ENCODE measurements at regions not wholly inside any gene's neighbourhood (a gene's known extent, or its start where the extent isn't known, plus 50 kb on each side); places are given as distances from the start of the nearest gene placed in this dataset.
"Not testable (repeated sequence)": the region's sequence is repeated elsewhere in the genome, so short reads cannot be mapped to it uniquely, and the experiment has no call there.

DNA sequence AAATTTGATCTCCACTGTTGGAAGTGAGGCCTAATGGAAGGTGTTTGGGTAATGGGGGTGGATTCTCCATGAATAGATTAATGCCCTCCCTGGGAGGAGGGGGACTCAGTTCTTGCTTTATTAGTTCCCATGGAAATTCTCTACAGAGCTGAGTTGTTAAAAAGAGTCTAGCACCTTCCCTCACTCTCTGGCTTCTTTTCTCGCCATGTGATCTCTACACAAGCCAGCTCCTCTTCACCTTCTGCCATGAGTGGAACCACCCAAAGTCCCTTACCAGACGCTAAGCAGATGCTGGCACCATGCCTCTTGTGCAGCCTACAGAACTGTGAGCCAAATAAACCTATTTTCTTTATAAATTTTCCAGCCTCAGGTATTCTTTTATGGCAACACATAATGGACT lies 465.8 kb upstream of the ANO5 start:
- DNase-seq, result no peak

DNA sequence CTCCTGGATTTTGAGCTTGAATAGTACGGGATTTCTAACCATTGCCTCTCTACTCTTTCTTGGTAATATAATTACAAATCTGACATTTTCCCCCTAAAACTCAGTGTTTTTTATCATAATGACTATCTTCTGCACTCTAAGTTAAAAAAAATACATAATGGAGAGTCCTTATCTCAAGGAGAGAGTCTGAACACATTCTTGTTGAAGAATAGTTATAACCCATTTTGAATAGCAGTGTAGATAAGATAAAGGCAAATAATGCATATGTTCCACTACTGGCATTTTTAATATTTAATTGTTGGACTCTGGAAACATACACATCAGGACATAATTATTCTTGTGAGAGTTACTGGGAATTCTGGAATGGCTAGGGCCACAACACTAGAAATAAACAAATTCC lies 456.5 kb upstream of the ANO5 start:
- no peak for DNase-seq

DNA sequence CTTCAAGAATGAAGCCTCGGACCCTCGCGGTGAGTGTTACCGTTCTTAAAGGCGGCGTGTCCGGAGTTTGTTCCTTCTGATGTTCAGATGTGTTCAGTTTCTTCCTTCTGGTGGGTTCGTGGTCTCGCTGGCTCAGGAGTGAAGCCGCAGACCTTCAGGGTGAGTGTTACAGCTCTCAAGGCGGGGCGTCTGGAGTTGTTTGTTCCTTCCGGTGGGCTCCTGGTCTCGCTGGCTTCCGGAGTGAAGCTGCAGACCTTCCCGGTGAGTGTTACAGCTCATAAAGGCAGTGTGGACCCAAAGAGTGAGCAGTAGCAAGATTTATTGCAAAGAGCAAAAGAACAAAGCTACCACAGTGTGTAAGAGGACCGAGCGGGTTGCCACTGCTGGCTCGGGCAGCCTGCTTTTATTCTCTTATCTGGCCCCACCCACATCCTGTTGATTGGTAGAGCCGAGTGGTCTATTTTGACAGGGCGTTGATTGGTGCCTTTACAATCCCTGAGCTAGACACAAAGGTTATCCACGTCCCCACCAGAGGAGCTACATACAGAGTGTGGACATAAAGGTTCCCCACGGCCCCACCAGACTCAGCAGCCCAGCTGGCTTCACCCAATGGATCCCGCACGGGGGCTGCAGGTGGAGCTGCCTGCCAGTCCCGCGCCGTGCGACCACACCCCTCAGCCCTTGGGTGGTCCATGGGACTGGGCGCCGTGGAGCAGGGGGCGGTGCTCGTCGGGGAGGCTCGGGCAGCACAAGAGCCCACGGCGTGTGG lies 440.2 kb upstream of the ANO5 start:
- peak; percentile 23 for DNase-seq

DNA sequence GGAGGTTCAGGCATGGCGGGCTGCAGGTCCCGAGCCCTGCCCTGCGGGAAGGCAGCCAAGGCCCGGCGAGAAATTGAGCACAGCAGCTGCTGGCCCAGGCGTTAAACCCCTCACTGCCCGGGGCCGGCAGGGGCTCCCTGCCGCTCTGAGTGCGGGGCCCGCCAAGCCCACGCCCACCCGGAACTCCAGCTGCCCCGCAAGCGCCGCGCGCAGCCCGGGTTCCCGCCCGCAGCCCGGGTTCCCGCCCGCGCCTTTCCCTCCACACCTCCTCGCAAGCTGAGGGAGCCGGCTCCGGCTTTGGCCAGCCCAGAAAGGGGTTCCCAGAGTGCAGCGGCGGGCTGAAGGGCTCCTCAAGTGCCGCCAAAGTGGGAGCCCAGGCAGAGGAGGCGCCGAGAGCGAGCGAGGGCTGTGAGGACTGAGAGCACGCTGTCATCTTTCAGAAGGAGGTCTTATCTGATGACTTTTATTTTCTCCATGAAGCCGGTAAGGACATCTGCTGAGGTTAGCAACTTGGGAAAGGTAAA lies 439.6 kb upstream of the ANO5 start:
- not testable (repeated sequence) for DNase-seq

DNA sequence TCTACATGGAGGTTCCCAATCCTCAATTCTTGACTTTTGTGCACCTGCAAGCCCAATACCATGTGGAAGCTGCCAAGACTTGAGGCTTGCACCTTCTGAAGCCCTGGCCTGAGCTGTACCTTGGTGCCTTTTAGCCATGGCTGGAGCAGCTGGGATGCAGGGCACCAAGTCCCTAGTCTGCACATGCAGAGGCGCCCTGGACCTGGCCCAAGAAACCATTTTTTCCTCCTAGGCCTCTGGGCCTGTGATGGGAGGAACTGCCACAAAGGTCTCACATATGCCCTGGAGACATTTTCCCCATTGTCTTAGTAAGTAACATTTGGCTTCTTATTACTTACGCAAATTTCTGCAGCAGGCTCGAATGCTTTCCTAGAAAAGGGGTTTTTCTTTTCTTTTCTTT lies 431.9 kb upstream of the ANO5 start:
- DNase-seq, result no peak

DNA sequence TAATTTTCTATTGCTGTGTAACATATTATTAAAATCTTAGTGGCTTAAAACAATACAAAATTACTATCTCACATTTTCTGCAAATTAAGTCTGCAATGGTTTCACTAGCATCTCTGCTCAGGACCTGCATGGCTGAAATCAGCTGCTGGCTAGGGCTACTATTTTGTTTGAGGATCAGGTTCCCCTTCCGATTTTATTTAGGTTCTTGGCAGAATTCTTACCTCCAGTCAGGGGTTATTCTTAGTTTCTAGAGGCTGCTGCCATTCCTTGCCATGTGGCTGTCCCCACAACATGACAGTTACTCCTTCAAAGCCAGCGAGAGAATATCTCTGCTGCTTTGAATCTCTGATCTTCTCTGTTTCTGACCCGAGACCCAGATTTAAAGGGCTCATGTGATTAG lies 424.5 kb upstream of the ANO5 start:
- DNase-seq, result no peak

DNA sequence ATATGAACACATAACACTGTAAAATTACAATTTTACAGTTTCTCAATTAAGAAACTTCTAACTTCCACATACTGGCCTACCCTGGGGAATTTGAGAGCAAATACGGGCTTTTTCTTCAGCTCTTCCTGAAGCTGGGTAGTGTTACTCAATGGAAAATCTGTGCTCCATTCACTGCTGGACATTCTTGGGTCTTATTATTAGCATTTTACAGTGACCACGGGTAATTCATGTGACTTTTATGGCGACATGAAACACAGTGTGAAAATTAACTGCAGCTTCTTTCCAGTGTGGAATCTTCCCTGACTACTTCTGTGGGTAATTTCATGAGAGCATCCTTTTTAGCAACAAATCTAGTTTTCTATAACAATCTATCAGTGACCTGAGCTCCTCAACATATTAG lies 423.7 kb upstream of the ANO5 start:
- DNase-seq, result no peak

DNA sequence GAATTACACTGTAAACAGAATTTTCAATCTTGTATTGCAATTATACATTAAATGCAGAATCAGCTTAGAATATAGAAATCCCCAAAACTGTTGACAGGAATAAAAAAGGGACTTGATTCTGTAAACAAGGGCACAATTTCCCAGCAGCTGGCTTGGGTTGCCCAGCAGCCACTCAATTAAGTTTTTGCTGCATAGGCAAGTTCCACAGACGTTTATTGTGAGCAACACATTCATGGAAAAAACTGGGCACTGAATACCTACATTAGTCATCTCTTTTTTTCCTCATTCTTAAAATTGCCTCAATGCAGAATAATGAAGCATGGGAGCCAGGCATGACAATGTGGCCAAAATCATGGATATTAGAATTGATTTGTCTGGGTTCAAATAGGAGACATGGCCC lies 421.8 kb upstream of the ANO5 start:
- DNase-seq, result no peak

DNA sequence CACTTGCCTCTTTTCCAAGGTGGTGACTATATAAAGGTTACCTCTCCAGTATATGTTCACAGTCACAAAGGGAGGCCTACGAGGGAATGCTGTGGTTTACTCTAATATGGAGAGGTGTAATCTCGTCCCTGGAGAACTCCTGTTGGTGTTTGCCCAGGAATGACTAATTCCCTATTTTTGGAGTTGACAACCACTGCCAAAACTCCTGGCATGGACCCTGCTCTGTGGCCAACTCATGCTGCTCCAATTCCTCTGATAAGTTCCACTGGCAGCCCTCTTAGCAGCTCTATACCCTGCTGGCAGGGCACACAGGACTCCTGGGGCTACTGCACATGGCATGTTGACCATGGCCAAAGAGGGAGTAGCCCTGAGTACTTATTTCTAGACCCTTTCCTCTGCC lies 418.7 kb upstream of the ANO5 start:
- no peak for DNase-seq

DNA sequence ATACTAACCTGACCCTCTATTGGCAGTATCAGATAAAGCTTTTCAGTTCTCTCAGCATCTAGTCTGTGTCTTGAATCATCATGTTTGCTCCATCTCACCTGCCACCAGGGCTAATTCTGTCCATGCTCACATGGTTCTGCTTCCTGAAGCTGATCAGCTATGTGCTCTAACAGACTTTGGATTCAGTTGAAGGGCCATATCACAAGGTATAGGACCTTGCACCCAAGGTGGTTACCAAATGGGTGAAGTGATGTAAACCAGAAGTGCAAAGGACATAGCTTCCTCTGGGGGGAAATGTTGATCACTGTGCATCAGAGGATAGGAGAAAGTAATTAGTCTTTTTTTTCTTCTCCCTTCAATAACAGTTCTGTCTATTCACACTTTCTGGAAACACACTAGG lies 417.0 kb upstream of the ANO5 start:
- DNase-seq, result no peak

DNA sequence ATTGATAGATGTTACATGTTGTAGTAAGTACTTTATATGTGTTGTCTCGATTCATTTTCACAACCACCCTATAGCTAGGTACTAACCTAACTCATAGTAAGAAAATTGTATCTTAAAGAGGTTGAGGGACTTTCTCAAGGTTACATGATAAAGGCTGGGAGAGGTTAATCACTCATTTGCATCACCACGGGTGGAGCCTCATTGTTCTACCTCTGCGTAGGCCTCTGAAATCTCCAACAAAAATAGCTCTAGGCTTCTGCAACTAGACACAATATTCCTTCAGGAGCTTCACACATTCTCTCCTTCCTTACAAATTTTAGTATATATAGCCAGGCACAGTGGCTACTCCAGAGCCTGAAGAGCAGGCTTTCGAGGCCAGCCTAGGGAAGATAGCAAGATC lies 408.9 kb upstream of the ANO5 start:
- DNase-seq, result no peak

DNA sequence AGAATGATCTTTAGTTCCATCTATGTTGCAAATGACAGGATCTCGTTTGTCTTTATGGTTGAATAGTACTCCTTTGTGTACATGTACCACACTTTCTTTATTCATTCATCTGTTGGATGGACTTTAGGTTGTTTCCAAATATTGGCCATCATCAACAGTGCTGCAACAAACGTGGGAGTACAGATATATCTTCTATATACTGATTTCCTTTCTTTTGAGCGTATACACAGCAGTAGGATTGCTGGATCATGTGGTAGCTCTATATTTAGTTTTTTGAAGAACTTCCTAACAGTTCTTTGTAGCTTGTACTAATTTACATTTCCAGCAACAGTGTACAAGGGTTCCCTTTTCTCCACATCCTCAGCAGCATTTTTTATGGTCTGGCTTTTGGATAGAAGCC lies 407.5 kb upstream of the ANO5 start:
- no peak for DNase-seq

DNA sequence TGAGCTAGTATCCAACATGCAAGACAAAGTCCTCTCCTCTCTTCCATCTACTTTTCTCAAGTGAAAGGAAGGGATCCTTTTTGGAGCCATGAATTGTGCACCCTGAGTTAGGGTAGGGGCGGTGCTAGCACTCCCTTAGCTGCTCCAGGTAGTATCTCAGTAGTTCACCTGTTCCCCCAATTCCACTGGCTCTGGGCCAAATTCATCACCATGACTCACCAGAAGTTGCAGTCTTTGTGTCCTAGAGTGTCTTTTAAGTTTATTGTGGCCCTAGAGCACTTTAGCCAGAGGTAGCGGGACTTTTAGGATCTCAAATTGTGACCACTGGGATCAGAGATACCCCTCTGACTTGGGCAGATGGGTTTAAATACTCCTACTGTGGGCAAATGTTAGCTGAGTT lies 398.6 kb upstream of the ANO5 start:
- no peak for DNase-seq

DNA sequence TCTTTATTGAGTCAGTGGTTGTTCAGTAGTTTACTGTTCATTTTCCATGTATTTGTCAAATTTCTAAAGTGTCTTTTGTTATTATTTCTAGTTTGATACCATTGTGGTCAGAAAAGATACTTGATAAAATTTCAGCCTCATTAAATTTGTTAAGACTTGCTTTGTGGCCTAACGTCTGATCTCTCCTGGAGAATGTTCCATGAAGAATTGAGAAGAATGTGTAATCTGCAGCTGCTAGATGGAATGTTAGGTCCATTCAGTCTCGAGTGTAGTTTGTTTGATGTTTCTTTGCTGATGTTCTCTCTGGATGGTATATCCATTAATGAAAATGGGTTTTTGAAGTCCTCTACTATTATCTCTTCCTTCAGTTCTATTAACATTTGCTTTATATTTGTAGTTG lies 394.7 kb upstream of the ANO5 start:
- DNase-seq, result no peak

DNA sequence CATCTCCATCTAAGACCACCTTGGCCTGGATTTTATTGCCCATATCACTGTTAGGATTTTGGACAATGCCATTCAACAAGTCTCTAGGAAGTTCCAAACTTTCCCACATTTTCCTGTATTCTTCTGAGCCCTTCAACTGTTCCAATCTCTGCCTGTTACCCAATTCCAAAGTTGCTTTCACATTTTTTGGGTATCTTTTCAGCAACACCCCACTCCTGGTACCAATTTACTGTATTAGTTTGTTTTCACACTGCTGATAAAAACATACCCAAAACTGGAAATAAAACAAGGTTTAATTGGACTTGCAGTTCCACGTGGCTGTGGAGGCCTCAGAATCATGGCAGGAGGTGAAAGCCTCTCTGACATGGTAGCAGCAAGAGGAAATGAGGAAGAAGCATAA lies 388.4 kb upstream of the ANO5 start:
- DNase-seq, result not testable (repeated sequence)

DNA sequence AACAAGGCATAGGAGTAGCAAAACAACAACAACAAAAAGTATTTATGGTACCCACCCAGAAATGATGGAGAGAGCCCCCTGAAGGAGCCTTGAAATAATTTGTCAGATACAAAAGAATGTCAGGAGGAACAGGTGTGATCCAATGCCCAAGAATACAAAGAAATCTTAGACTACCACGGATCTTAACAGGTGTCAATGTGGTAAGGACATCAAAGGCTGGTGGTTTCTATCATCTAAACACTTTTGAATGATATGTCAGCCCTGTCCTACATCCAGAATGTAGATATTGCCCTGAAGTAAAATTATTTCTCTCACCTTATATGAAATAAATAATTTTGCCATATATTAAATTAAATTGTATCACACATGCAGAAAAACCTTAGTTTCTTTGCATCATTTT lies 386.4 kb upstream of the ANO5 start:
- no peak for DNase-seq

DNA sequence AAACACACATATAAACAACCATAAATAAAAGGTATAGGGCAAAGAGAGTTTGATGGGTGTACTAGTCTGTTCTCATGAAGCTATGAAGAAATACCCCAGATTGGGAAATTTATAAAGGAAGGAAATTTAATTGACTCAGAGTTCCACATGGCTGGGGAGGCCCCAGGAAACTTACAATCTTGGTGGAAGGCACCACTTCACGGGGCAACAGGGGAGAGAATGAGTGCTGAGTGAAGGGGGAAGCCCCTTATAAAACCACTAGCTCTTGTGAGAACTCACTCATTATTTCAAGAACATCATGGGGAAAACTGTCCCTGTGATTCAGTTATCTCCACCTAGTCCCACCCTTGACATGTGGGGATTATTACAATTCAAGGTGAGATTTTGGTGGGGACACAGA lies 385.9 kb upstream of the ANO5 start:
- no peak for DNase-seq

DNA sequence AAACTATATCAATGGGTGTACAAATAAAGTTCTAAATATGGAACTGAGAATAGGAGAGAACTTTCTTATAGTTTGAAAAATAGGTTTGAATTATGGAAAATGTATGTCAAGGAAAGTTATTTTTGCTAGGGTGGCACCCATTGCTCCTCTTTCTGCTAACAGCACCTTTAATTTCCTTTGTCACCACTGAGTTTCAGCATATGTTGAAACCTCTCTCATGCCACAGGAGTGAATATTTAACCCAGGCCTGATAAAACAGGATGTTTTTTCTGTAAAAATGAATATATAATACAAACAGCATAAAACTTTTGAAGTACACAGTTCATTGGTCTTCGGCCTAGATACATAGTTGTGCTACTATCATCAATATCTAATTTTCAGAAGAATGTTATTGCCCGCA lies 385.5 kb upstream of the ANO5 start:
- no peak for DNase-seq

DNA sequence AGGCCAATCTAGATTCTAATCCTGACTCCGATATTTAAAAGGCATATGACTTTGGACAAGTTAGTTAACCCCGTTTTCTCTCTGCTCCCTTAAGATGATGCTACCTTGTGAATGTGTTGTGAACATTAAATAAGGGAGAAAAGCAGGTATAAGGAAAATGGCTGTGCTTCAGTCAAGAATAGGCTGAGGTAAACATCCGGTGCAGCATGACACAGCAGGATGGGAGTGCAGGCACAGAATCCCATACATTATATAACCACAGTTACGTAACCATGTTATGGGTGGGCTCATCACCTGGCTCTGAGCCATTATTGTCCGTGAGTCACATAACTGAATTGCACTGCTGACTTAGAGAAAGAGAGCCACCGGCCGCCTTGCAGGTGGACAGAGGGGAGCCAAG lies 382.2 kb upstream of the ANO5 start:
- DNase-seq, result no peak

DNA sequence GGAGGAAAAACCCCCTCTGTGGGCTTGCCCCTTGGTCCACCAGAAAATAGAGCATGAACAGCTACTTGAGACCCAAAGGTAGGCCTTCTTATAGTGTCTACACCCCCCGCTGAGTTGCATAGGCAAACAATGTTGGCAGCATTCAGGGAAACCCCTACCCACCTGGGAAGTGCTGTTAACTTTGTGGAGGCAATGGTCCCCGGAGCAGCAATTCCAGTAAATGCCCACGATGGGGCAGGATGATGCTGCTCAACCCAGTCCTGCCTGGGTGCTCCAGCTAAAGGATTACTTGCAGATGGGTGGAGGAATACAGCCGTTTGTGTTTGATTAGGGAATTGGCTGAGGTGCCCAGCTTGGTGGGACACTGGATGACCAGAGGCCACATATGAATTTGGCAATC lies 381.3 kb upstream of the ANO5 start:
- DNase-seq, result no peak

DNA sequence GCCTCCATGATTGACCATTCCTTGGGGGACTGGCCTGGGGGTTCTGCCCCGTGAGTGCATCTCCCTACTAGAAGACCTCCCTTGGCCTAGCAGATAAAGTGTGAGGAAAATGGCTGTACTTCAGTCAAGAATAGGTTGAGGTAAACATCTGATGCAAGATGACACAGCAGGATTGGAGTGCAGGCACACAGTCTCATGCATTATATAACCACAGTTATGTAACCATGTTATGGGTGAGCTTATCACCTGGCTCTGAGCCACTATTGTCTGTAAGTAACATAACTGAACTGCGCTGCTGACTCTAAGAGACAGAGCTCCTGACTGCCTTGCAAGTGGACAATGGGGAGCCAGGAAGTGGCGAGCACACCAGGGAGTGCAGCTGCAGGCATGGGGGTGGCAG lies 378.7 kb upstream of the ANO5 start:
- DNase-seq, result no peak

DNA sequence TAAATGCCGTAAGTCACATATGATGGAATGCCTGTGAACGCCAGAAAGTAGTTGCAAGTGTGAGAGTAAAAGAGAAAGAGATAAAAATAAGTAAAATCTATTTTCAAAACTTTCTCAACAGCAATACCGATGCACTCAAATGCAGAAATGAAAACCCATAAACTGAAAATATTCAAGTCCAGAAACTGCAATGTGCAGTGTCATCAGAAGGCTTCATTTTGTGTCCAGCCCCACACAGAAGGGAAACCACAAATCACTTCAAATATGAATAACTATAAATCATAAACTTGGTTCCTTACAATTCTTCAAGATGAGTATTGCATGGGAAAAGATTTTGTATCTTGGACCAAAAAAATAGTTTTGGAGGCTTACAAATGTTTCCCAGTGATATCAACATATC lies 375.2 kb upstream of the ANO5 start:
- no peak for DNase-seq

DNA sequence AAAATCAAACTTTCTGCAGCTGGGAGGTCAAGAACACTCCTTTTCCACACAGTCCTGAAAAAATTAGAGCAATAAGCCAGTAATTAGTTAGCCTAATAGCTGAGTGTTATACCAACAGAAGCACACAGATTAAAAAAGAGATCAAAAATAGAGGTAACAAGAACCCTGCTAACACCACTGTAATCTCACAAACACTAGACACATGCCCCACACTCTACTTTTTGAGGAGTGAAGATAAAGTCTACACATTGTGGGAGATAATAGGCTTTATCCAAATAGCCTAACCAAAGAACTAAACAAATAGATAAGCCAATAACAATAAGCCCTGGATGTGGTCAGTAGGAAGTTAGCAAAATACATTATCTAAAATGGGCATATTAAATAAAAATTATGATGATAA lies 372.7 kb upstream of the ANO5 start:
- no peak for DNase-seq

DNA sequence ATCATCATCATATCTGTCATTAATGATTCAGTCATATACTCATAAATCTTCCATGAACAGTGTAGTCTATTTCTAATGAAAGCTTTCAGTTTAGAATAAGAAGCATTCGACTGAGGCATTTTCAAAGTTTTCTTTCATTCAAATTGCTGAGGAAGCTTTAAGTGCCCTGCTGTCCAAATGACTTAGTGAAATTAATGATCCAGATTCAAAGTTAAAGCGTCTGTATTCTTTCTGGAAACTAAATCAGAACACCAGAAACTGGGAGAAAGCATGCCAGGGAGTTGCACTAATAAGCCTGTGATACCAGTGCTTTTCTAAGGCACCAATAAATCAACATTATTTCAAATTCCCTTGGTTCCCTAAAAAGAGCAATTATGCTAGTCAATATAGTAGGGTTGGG lies 367.8 kb upstream of the ANO5 start:
- no peak for DNase-seq

DNA sequence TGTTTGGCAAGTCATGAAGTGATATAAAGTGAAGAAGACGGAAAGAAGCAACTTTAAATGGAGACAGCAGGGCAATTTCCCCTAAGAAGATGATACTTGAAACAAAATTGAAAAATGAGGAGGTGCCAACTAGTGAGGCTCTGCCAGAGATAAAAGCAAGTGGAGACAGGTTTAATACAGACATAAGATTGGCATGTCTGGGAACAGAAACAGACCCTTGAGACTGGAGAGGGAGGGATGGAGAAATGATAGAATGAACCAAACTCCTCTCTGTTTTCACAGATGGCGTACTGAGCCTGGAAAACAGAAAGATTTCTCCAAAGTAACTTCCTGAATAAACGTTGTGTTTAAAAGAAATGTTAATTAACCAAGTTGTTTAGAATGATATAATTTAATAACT lies 354.5 kb upstream of the ANO5 start:
- no peak for DNase-seq
